Glomerular visceral epithelial cell (primary cell): ENCODE measurements at regions not wholly inside any gene's neighbourhood (a gene's known extent, or its start where the extent isn't known, plus 50 kb on each side); places are given as distances from the start of the nearest gene placed in this dataset.
A peak's percentile ranks its signal among the peaks of the same experiment; 100 is the strongest.

ENCODE experiments used
- DNase-seq: peaks from one replicate; pipeline ENCODE4 v3.0.0-alpha.2; 2016; ENCODE audit errors: extremely low spot score

DNA sequence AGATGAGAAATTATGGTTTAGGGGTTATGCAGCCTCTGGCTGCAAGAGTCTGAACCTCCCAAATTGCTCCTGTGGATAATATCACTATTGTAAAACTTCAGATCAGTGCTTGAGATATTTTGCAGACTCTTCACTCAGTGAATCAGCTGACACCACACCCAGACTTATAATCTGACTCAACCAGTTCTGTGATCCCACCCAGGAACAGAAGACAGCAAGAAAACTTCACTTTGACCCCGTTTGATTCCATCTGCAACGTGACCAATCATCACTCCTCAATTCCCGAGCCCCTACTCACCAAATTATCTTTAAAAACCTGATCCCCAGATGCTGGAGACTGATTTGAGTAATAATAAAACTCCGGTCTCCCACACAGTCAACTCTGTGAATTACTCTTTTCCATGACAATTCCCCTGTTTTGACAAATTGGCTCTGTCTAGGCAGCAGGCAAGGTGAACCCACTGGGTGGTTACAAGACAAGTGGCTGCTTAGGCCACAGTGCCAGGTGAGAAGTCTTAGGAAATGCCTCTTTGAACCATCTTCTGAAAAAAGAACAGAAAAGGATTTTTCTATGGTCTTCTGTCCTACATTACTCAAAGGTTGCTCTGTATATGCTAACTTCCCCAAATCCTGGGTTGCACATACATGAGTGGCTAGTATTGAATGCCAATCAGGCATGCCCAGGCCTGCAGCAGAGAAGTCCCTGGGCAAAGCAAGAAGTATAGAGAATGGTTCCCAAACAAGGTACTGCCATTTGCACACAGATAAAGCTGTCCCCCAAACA, 588.0 kb downstream of the PRELID2 start:
- DNase-seq = no peak

DNA sequence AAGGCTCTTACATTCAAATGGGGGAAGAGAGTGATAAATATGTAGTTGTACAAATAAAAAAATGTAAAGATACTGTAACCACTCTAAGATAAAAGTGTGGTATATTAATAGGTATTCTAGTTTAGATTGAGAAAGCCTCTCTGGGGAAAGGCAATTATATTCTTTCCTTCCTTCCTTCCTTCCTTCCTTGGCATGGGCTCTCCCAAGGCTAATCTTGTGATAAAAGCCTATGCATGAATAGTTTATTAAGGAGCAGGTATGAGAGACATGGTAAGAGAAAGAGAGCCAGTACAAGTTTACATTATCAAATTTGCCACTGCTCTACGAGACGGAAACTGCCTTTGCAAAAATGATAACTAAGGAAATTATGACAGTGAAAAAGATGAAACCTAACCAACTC, 588.8 kb downstream of the PRELID2 start:
- no peak for DNase-seq

DNA sequence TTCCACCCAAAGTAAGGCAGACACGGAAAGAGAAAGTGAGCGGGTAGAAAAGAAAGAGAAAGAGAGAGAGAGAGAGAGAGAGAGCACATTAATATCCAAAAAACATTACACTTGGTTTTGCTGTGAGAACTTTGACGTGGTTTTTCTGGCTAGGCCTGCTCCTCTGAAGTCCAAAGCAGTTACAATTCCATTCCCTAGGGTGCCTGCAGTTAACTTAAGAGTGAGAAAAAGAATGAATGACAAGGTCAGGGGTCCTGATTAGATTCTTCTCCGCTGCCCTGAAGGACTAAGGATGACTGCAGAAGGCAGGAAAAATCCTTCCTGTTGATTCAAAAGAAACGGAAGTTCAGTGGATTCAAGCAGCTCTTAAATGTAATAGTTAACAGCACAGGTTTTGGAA, 589.8 kb downstream of the PRELID2 start:
- DNase-seq = no peak

- no peak for DNase-seq
Measured at GRCh38 chr5:145244788-145245187, 590.4 kb downstream of the PRELID2 start.

DNA sequence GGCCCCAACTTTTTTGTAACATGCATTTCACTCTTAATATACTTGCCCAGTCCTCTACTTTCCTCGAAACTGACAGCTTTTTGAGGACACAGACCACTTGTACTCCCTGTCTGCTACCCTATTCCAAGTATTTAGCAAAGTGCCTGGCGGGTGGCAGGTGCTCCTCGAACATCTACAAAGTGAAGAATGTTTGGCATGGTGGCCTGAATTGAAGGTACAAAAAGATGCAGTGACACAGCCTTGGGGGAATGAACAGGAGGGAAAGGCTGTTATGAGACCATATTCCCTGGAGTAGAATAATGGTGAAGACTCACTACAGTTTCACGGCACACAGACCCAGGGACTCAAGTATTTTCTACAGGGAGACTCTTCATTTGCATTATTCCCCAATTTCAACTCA, 590.9 kb downstream of the PRELID2 start:
- DNase-seq = no peak

- DNase-seq = no peak
Measured at GRCh38 chr5:145243016-145243415, 592.1 kb downstream of the PRELID2 start.

DNA sequence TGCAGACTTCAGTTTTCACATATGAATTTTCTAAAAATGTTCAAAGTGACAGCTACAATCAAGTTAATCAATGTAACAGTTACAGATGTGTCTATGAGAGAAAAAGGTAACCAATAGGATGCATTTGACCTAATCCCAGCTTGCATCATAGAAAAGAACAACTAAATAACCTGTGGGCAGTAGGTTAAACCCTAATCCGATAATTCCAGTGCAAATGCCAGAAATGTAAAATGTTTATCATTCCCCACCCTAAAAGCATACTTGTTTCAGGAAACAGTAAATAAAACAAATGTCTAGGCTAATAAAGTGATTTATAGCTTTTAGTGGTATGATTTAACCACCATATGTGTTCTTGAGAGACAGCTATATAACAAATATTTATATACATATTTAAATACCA, 592.6 kb downstream of the PRELID2 start:
- no peak for DNase-seq

DNA sequence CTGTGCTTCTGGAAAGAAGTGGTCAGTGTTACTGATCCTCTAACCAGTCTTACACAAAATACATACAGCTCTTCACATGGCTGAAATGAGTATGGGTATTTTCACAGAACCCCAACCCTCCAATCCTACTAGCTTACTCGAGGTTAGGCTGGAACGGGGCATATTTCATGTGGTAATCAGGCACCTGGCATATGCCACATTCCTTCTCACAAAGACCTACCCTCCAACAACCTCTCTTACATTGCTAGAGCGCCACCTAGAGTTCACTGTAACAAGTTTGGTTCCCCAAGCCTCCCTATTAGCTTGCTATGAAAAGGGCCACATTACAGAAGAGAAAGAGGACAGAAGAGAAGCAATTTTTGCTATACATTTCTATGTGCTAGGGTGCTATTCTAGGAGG, 597.3 kb downstream of the PRELID2 start:
- peak; percentile 55 for DNase-seq

GRCh38 chr5:145236983-145237382, 598.2 kb downstream of the PRELID2 start:
- DNase-seq = no peak

- no peak for DNase-seq
Measured at GRCh38 chr5:145236127-145236526, 599.0 kb downstream of the PRELID2 start.

- DNase-seq = no peak
Measured at GRCh38 chr5:145233461-145233860, 601.7 kb downstream of the PRELID2 start.

DNA sequence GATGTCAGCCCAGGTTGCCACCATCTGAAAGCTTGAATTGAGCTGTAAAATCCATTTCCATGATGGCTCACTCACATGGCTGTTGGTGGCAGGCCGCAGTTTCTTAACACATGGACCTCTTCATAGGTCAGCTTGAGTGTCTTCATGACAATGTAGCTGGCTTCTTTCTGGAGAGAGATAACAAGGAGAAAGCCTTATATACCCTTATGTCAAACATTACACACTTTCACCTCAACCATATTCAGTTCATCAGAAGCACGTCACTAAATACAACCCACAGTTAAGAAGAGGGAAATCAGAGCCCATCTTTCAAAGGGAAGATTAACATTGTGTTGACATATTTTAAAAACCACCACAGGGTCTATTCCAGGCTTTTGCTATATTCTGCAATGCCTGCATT, 604.4 kb downstream of the PRELID2 start:
- DNase-seq = no peak

GRCh38 chr5:145228564-145228963, 606.6 kb downstream of the PRELID2 start:
- DNase-seq = no peak

DNA sequence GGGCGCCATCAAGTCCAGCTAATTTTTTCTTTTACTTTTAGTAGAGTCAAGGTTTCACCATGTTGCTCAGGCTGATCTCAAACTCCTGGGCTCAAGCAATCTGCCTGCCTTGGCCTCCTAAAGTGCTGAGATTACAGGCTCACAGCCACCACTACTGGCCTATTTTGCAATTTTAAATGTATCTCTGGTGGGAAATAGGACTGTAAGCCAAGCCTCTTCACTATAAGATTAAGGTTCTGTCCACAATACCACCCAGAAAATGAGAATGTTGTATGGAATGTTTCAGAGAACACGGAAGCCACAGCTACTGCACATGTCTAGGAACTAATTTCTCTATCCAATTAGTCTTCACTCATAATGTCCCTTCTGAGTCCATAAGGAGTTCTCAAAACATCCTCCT, 607.3 kb downstream of the PRELID2 start:
- DNase-seq = no peak

DNA sequence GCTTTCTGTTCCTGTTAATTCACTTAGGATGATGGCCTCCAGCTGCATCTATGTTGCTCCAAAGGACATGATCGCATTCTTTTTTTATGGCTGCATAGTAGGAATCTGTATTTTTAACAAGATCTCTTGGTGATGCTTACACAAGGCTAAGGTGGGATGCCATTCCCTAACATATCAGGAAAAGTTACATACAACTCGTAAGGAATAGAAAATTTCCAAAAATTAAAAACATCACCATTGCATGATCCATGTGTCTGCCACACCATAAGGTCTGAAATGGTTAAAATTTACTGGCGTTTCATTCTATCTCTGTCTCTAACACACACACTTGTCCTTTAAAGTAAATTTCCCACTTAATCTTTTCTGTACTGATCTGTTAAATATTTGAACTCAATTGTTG, 608.4 kb downstream of the PRELID2 start:
- no peak for DNase-seq

DNA sequence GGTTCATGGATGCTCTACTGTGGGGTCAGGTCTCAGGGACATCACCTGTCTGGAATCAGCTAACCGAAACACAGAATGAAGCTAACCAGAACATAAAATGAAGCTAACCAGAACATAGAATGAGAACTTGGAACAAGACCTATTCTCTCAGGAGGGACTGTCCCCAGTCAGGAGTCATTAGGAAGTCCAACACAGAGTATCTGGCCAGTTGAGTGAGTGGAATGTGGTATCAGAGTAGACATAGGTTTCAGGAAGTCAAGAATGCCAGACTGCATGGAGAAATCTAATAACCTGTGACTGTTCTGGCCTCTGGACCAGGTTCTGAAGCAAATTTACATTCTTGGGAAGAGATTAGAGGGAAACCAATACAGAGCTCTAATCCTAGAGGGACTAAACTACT, 609.6 kb downstream of the PRELID2 start:
- DNase-seq = no peak

DNA sequence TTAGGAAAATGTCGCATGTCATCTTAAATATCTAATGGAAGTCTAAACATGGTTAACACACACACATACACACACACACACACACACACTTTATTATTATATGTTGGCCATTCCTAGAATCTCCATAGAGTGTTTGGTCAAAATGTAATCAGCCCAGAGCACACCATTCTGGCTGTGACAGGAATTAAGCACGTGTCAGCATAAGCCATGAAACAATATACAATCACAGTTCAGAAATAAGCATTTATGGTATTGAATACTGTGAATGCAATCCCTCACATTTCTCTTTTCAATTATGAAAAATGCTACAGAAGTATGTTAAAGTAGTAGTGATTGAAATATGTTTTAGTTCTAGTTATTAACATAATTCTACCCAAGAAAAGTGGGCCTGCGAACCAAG, 611.6 kb downstream of the PRELID2 start:
- no peak for DNase-seq

- no peak for DNase-seq
Measured at GRCh38 chr5:145222622-145223021, 612.5 kb downstream of the PRELID2 start.

DNA sequence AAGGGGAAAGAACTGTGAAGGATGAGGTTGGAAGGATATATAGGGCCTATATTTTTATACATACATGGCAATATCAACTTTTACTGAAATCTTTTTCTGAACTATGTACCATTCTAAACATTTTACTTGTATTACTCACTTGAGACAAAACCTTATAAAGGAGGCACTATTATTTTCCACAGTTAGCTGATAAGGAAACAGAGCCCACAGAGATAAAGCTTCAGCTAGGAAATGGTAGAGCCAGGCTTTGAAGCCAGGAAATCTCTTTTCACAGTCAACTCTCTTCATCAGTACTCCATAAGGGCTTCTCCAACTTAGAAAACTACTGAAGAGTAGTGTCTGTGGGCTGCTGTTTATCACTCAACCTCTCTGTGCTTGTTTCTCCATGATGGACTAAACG, 613.7 kb downstream of the PRELID2 start:
- no peak for DNase-seq

DNA sequence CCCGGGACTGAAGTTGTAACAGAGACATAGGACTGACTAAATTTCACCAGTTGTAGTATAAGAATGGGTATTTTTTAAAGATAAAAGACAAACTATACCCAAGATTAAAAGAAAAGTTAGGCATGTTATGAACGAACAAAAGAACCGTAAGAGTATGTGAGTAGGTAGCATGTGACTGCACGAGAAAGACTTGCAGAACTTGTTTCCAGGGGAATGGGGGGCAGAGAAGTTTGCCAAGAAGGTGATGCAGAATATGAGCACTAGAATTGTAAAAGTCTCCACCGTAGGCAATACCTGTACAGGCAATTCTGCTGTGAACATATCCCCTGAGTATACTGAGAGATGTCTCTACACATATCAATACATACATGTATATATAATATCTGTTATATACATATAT, 614.7 kb downstream of the PRELID2 start:
- DNase-seq = no peak

- no peak for DNase-seq
Measured at GRCh38 chr5:145218982-145219381, 616.2 kb downstream of the PRELID2 start.

GRCh38 chr5:145218019-145218418, 617.1 kb downstream of the PRELID2 start:
- DNase-seq = no peak

GRCh38 chr5:145210020-145210419, 625.1 kb downstream of the PRELID2 start:
- DNase-seq = no peak

GRCh38 chr5:145205546-145205945, 629.6 kb downstream of the PRELID2 start:
- DNase-seq = no peak
